CD4-positive, alpha-beta T cell (primary cell): ENCODE measurements at regions not wholly inside any gene's neighbourhood (a gene's known extent, or its start where the extent isn't known, plus 50 kb on each side); places are given as distances from the start of the nearest gene placed in this dataset.

Source experiments
- ATAC-seq: fragments of 200-7000 bp; cut with Tn5 transposase; one replicate; pipeline ENCODE4 v1.10.0; 2022; ENCODE audit warnings: mild to moderate bottlenecking; ENCODE audit not compliant: poor library complexity
- CTCF ChIA-PET: fragments of 350-600 bp; sonication (Branson Sonifier 250); formaldehyde crosslinking; loops from one replicate; lab custom pipeline; 2021; ENCODE audit warnings: antibody characterized with exemption, inconsistent platforms; lab: Charles Lee
- POLR2A ChIA-PET: fragments of 350-600 bp; sonication (Branson Sonifier 250); formaldehyde crosslinking; loops from one replicate; lab custom pipeline; 2021; ENCODE audit warnings: antibody characterized with exemption, inconsistent platforms; lab: Charles Lee
- DNase-seq, 14 experiments: peaks; one replicate each; pipeline ENCODE4 v3.0.0-alpha.2; 2013 to 2020; ENCODE audit warnings: mixed read lengths in 2 of 14
- H3K27ac ChIP-seq, 2 donors: one replicate each; pipeline versions ENCODE4 v1.5.1 to v1.7.0; 2013; ENCODE audit warnings: low read length in 2 of 2, low read depth in 1 of 2, mild to moderate bottlenecking in 1 of 2
- H3K27me3 ChIP-seq, 2 experiments: 1 replicate in 1 of 2; 2 replicates in 1 of 2; pipeline versions ENCODE4 v1.6.1 to v1.7.0; 2013; ENCODE audit warnings: low read length in 2 of 2, control low read depth in 1 of 2, mild to moderate bottlenecking in 1 of 2, moderate library complexity in 1 of 2; ENCODE audit not compliant: insufficient read depth in 2 of 2, control insufficient read depth in 1 of 2
- H3K36me3 ChIP-seq: one replicate; pipeline ENCODE4 v1.6.1; 2013; ENCODE audit warnings: low read length, control low read depth; ENCODE audit not compliant: insufficient read depth
- H3K4me1 ChIP-seq: one replicate; pipeline ENCODE4 v1.6.1; 2013; ENCODE audit warnings: low read length, control low read depth; ENCODE audit not compliant: insufficient read depth
- H3K4me3 ChIP-seq: one replicate; pipeline ENCODE4 v1.5.1; 2013; ENCODE audit warnings: mild to moderate bottlenecking, low read length, moderate library complexity
- H3K9me3 ChIP-seq, 2 experiments: 1 replicate in 1 of 2; 2 replicates in 1 of 2; pipeline versions ENCODE4 v1.6.1 to v1.7.0; 2013; ENCODE audit warnings: low read length in 2 of 2, mild to moderate bottlenecking in 2 of 2, control low read depth in 1 of 2, moderate library complexity in 1 of 2; ENCODE audit not compliant: control insufficient read depth in 1 of 2, insufficient read depth in 1 of 2
- H3K27ac Mint-ChIP-seq: one replicate; pipeline ENCODE4 v1.8.0; 2020; ENCODE audit warnings: mixed read lengths
- H3K27me3 Mint-ChIP-seq: one replicate; pipeline ENCODE4 v1.8.0; 2021; ENCODE audit warnings: mixed read lengths
- H3K36me3 Mint-ChIP-seq: one replicate; pipeline ENCODE4 v1.8.0; 2021; ENCODE audit warnings: low read depth, mixed read lengths
- H3K4me1 Mint-ChIP-seq: one replicate; pipeline ENCODE4 v1.8.0; 2021; ENCODE audit warnings: low read depth, mixed read lengths
- H3K4me3 Mint-ChIP-seq: one replicate; pipeline ENCODE4 v1.8.0; 2020; ENCODE audit warnings: mild to moderate bottlenecking, mixed read lengths
- H3K9me3 Mint-ChIP-seq: one replicate; pipeline ENCODE4 v1.8.0; 2020; ENCODE audit warnings: mixed read lengths
- intact Hi-C, 2 experiments: fragments of 100-400 bp; cut with DNase I in 1 of 2; cut with micrococcal nuclease in 1 of 2; formaldehyde crosslinking; loops; one replicate each; pipeline versions ENCODE4 v1.15.1 to v1.9.0; 2023 to 2025; cut with DNase I, micrococcal nuclease
- TF ChIP-seq, protein P1 (sequence below): fragments of 200-600 bp; IDR thresholded peaks from one replicate; pipeline ENCODE4 v1.8.0; 2022; ENCODE audit warnings: antibody characterized with exemption, mild to moderate bottlenecking

DNA sequence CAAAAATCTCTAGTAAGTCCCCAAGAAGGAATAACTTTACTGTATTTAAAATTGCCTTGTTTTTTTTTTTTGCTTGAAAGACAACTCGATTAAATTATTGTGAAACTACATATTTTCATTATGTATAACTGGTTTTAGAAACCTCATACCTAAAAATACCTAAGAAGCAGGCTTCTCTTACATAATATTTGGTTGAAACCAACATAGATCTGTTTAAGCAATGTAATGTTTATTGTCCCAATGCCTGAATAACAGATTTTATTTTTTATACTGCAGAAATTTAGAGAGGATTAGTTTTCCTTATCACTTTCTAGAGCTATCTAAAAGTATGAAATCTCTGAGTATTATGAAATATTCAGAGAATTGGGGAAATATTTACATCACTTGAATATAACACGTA, 78.5 kb upstream of the CHRM3 start:
- no peaks in the 10 kb centered on the region for H3K4me1 ChIP-seq
- H3K4me3 ChIP-seq: no peak overlapping the region
- H3K9me3 ChIP-seq: no peaks in the 10 kb centered on the region
- ATAC-seq: no peak
- H3K27me3 ChIP-seq: no peaks in the 10 kb centered on the region
- Mint-ChIP-seq H3K4me3 (no peak overlapping the region), H3K36me3 (no peaks in the 10 kb centered on the region), H3K4me1 (no peaks in the 10 kb centered on the region), H3K9me3 (no peaks in the 10 kb centered on the region), H3K27me3 (no peaks in the 10 kb centered on the region), H3K27ac (no peak overlapping the region)
- no peak for DNase-seq
- ChIA-PET CTCF (no interaction called here), POLR2A (no interaction called here)
- intact Hi-C loops: loop anchor here (5.0 kb wide), 1 partner anchor 589 kb away; no protein-coding TSS in a partner anchor
- no peaks in the 10 kb centered on the region for H3K36me3 ChIP-seq
- H3K27ac ChIP-seq: no peak overlapping the region
- TF ChIP-seq, protein P1, sequence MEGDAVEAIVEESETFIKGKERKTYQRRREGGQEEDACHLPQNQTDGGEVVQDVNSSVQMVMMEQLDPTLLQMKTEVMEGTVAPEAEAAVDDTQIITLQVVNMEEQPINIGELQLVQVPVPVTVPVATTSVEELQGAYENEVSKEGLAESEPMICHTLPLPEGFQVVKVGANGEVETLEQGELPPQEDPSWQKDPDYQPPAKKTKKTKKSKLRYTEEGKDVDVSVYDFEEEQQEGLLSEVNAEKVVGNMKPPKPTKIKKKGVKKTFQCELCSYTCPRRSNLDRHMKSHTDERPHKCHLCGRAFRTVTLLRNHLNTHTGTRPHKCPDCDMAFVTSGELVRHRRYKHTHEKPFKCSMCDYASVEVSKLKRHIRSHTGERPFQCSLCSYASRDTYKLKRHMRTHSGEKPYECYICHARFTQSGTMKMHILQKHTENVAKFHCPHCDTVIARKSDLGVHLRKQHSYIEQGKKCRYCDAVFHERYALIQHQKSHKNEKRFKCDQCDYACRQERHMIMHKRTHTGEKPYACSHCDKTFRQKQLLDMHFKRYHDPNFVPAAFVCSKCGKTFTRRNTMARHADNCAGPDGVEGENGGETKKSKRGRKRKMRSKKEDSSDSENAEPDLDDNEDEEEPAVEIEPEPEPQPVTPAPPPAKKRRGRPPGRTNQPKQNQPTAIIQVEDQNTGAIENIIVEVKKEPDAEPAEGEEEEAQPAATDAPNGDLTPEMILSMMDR: no peak

DNA sequence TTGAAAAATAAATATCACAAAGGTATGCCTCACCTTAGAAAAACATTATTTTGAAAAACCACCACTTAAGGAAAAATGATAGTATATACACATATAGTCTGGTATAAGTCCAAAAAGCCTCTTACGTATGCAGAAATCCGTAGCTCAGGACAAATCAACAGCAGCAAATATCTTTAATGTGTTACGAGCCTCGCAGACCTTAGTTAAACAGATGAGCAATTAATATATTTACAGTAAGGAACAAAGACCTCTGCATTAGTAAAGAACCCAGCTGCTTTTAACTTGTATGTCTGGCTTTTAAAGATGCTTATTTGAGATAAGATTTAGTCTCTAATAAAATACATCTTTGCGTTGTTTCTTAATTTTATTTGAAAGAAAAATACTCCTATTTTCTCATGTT, 79.9 kb upstream of the CHRM3 start:
- no peak for DNase-seq
- POLR2A ChIA-PET: no interaction called here
- Histone ChIP-seq H3K4me1 (no peaks in the 10 kb centered on the region), H3K9me3 (no peaks in the 10 kb centered on the region), H3K36me3 (no peaks in the 10 kb centered on the region), H3K27me3 (no peaks in the 10 kb centered on the region), H3K27ac (no peak overlapping the region), H3K4me3 (no peak overlapping the region)
- Mint-ChIP-seq H3K27ac (no peak overlapping the region), H3K4me1 (no peaks in the 10 kb centered on the region), H3K4me3 (no peak overlapping the region), H3K9me3 (no peaks in the 10 kb centered on the region), H3K36me3 (no peaks in the 10 kb centered on the region), H3K27me3 (peaks cover 6% of the 10 kb centered on the region)
- TF ChIP-seq, protein P1: no peak
- intact Hi-C loops: loop anchor here (5.0 kb wide), 1 partner anchor 591 kb away; no protein-coding TSS in a partner anchor
- CTCF ChIA-PET: no interaction called here
- no peak for ATAC-seq

DNA sequence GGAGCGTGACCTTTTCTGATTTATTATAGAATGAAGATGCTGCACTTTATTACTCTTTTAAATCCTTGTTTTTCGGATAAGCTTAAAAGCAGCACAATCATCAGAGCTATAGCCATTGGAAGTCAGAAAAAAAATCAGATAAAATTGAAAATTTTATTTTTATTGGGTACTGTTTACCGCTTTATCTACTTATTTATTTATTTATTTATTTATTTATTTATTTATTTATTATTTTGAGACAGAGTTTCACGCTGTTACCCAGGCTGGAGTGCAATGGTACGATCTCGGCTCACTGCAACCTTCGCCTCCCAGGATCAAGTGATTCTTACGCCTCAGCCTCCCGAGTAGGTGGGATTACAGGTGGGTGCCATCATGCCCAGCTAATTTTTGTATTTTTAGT, 83.1 kb upstream of the CHRM3 start:
- ChIA-PET POLR2A (no interaction called here), CTCF (no interaction called here)
- no peak overlapping the region for H3K4me3 Mint-ChIP-seq
- ATAC-seq (no peak), DNase-seq (no peak)
- H3K36me3 Mint-ChIP-seq: no peaks in the 10 kb centered on the region
- Histone ChIP-seq H3K9me3 (no peaks in the 10 kb centered on the region), H3K4me3 (no peak overlapping the region), H3K4me1 (no peaks in the 10 kb centered on the region), H3K27ac (no peak overlapping the region), H3K36me3 (no peaks in the 10 kb centered on the region), H3K27me3 (no peaks in the 10 kb centered on the region)
- no peak overlapping the region for H3K27ac Mint-ChIP-seq
- intact Hi-C loops: no loop called here
- H3K9me3 Mint-ChIP-seq: no peaks in the 10 kb centered on the region
- H3K27me3 Mint-ChIP-seq: peaks cover 21% of the 10 kb centered on the region
- H3K4me1 Mint-ChIP-seq: no peaks in the 10 kb centered on the region
- TF ChIP-seq, protein P1: no peak
